ENCODE measurements at regions not wholly inside any gene's neighbourhood (a gene's known extent, or its start where the extent isn't known, plus 50 kb on each side); places are given as distances from the start of the nearest gene placed in this dataset.
A peak's percentile ranks its signal among the peaks of the same experiment; 100 is the strongest.

DNA sequence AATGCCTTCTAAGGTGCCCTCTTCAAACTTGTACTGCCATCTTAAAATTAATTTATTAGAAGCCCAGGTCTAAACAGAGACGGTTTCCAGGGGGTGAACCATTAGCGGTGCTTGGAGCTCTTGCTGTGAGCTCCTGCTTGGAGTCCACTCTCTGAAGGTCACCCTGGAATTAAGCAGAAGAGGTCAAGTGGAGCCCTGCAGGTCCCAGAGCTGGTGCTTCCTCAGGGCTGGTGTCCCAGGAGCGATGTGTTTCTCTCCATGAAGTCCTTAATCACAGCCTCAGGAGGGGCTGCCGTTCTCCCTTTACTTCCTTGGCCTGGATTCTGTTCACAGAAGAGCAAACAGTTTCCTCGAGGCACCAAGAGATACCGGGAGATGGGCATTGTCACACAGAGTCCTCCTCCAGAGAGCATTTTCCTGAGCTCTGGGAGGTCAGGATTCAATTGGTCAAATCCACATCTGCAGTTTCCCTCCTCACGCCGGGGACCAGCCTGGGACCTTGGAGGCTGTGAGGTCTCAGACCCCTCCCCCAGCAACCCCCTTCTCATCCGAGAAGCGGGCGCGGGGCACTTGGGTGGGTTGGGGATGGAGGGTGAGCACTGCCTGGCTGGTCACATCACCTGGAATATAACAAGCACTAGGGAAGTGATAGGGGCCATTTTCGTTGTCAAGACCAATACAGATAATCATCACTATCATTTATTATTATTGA lies 310.4 kb downstream of the AJAP1 start:
- DNase-seq (ENCODE audit: low read depth), result no peak

GRCh38 chr1:4963251-4963650 lies 308.8 kb downstream of the AJAP1 start:
- peak; percentile 43 for DNase-seq (ENCODE audit: low read depth)

- peak; percentile 6 for DNase-seq (ENCODE audit: low read depth)
Observed at GRCh38 chr1:4962836-4963235, 308.4 kb downstream of the AJAP1 start.

GRCh38 chr1:4961935-4962645 lies 307.7 kb downstream of the AJAP1 start:
- DNase-seq (ENCODE audit: low read depth), result no peak

DNA sequence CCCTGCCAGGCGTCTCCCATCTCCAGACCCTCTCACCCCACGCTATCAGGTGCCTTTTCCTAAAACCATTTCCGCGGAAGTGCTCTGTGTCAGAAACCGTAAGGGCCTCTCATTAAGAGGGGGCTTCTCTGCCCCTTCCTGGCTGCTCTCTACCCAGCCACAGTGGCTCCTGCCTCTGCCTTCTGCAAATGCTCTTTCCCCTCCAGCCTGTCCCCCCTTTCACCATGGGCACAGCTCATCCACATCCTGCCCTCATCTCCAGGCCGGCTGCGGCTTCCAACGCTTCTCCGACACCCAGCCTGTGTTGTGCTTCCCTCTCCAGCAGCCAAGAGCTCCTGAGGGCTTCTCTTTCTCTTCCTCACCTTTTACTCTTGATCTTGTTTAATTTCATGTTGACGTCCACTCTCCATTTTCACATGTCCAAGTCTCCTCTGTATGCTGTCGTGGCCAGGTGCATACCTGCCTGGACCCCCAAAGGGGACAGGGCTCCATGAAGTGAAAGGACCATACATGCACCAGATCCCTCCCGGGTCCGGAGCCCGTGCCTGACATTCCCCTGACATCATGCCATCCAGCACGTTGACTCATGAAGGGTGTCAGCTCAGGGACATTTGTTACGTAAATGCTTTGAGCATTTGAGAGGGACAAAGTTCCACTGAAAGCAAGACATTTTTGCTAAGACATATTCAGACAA lies 306.5 kb downstream of the AJAP1 start:
- no peak for DNase-seq (ENCODE audit: low read depth)

- no peak for DNase-seq (ENCODE audit: low read depth)
Observed at GRCh38 chr1:4960336-4960735, 305.9 kb downstream of the AJAP1 start.

GRCh38 chr1:4959216-4959615 lies 304.8 kb downstream of the AJAP1 start:
- DNase-seq (ENCODE audit: low read depth), result no peak

- no peak for DNase-seq (ENCODE audit: low read depth)
Observed at GRCh38 chr1:4957027-4957426, 302.6 kb downstream of the AJAP1 start.

GRCh38 chr1:4954392-4954791 lies 300.0 kb downstream of the AJAP1 start:
- no peak for DNase-seq (ENCODE audit: low read depth)

DNA sequence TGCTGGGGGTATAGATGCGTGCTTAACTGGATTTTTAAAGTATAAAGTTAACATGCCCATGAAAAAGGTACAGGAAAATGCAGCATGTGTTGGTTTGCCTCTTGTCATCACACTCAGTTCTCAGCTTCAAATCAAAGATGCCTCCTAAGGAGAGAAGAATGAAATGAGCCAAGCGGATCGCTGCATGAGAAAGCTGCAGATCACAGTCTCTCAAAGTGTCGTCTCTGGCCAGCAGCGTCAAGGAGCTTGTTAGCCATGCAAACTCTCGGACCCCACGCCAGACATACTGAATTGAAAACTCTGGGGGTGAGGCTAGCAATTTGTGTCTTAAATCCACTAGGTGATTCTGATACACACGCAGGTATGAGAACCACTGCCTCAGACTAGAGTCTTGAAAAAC lies 297.2 kb downstream of the AJAP1 start:
- DNase-seq (ENCODE audit: low read depth), result no peak

DNA sequence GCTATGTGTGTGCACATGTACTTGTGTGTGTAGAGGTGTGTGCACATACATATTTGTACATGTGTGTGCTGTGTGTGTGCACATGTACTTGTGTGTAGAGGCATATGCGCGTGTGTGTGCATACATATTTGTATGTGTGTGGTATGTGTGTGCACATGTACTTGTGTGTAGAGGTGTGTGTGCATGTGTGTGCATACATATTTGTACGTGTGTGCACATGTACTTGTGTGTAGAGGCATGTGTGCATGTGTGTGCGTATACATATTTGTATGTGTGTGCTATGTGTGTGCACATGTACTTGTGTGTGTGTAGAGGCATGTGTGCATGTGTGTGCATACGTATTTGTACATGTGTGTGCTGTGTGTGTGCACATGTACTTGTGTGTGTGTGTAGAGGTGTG lies 291.9 kb downstream of the AJAP1 start:
- DNase-seq (ENCODE audit: low read depth), result no peak

DNA sequence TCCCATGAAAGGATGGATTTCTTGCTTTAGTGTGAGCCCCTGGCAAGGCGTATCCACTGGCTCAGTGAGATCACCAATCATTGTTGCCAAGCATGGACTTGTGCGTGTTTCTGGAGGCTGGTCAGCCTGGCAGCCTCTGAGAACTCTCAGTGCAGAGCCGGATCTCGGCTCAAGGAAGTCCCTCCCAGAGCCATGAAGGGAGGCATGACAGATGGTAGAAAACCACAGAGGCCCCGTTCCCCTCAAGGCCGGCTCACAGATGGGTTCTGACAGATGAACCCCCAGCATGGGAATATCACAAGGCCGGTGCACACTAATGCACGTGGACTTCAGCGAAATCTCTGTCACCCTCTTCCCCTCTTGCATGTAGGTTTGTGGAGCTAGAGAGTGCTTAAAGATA lies 290.5 kb downstream of the AJAP1 start:
- DNase-seq (ENCODE audit: low read depth), result no peak

DNA sequence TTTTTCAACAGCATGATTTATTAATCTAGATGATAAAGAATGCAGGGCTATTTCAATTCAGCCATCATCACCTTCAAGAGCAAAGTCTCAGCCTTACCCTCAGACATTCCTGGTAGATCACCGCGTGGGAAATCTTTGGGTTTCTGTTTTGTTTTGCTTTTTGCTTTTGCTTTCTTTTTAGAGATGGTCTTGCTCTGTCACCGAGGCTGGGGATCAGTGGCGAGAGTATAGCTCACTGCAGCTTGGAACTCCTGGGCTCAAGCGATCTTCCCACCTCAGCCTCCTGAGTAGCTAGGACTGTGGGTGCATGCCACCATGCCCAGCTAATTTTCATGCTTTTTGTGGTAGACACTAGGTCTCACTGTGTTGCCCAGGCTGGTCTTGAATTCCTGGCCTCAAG lies 289.7 kb downstream of the AJAP1 start:
- DNase-seq (ENCODE audit: low read depth), result no peak

GRCh38 chr1:4939266-4939665 lies 284.9 kb downstream of the AJAP1 start:
- DNase-seq (ENCODE audit: low read depth), result peak; percentile 0

- DNase-seq (ENCODE audit: low read depth), result no peak
Observed at GRCh38 chr1:4937876-4938534, 283.6 kb downstream of the AJAP1 start.

DNA sequence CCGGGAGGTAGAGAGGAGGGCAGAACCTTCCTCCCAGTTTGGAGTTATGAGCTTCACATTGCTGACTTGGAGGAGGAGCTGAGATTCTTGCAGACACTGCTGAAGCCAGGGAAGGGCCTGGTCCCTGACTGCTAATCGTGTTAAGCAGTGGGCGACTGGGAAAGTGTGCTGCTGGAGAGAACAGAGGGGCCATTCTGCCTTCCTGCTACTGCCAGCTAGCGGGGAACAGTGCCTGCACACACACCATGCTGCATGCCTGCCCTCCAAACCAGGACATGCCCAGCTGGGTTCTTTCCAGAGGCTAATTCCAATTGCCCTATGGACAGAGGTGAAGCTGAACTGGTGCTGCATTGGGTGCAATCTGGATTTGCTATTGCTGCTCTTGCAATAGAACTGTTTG lies 281.4 kb downstream of the AJAP1 start:
- DNase-seq (ENCODE audit: low read depth), result no peak

DNA sequence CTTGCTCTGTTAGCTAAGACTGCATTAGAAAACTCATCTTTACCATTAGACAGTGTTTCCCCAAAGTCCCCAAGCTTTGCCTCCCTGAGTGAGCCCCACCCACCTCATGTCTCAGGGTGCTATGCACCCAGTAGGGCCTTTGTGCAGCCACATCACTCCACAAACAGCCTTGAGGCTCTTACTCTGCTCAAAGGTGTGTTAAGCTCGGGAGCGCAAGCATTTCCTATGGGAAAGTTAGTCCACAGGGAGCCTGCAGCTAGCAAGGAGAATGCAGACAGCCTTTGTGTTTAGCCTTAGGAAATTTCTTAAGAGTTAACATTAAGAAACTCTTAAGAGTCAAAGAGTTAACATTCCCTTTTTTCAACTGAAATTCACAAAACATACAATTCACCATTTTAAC lies 278.8 kb downstream of the AJAP1 start:
- no peak for DNase-seq (ENCODE audit: low read depth)

DNA sequence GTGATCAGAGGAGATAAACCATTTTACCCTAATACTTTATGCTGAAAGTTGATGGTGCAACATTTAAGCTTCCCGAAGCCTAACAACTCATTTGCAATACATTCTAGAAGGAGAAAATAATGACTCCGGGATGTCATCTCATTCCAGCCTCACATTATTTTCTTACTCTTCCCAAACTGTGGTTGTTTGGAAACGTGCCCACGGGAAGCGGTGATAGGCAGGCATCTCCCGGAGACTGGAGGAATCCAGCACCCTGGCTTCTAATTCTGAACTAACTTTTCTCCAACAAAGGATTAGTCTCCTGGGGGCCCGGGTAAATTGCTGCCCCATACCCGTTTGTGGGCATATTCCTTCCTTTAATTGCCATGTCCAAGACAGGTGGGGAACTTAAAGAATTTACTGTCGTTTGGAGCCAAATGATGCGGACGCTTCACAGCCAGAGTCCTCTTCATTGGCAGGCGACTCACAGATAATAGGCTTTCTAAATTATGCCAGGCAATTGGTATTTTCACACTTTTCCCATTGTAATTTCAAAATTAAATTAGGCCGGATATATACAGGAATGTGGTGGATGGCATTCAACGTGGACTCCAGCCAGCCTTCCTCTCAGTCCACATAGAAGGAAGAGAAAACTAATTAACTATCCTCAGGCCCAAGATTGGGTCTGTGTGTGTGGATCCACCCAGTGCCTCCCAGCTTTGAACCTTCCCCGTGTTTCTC lies 278.1 kb downstream of the AJAP1 start:
- no peak for DNase-seq (ENCODE audit: low read depth)

DNA sequence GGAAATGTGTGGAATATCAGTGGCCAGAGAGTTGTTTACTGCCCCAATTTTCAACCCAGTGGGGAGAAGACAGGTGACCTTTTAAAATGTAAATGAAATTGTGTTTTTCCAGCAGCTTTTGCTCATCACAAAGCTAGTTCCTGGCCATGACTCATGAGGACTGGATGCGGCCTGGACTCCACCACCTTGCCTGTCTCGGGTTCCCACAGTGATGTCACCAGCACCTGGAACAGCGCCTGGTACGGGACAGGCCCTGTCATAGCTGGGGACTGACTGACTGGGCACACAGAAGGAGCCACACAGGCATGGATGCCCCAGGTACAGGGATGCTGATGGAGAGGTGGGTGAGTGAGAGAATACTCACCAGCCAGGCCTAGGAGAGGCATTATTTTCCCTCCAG lies 277.1 kb downstream of the AJAP1 start:
- DNase-seq (ENCODE audit: low read depth), result no peak

DNA sequence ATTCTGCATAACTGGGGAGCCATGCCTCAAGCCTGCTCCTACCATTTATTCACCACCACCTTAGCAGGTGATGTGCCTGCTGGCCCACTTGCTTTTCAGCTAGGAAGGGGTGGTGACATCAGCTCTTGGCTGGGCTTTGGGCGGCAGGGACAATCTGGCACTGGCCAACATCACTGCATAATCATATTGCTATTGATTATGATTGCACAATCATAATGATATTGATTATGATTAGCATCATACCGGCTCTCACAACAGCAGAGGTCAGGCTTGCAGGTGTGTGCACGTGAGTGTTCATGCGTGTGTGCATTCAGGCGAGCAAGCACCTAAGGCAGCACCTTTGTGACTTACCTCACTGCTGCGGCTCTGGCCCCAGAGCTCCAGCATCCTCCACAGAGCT lies 273.8 kb downstream of the AJAP1 start:
- DNase-seq (ENCODE audit: low read depth), result no peak

- DNase-seq (ENCODE audit: low read depth), result no peak
Observed at GRCh38 chr1:4924356-4924755, 269.9 kb downstream of the AJAP1 start.

DNA sequence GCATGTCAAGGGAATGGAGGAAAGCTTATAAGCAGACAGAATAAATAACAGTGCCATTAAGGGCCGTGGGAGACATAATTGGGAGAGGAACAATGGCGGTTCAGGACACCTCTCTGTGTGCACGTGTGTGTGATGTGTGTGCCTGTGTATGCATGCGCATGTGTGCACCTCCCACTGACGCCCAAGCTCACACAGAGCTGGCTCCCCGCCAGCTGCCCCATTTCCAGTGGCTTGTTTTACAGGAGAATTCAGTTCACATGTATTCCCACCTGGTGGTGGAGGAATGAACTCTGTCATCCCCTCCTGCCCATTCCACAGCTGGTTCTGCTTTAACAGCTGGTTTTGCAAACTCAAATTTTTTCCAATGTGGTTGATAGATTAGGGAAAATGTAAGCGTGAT lies 262.2 kb downstream of the AJAP1 start:
- DNase-seq (ENCODE audit: low read depth), result no peak
